HG03439 (cell line): ENCODE measurements at regions not wholly inside any gene's neighbourhood (a gene's known extent, or its start where the extent isn't known, plus 50 kb on each side); places are given as distances from the start of the nearest gene placed in this dataset.

Source experiments
- ATAC-seq: cut with Tn5 transposase; IDR thresholded peaks from one replicate; pipeline ENCODE4 v1.9.1; 2021; ENCODE audit warnings: mild to moderate bottlenecking, moderate library complexity; ENCODE audit not compliant: unreplicated experiment

- no peak for ATAC-seq
Observed at GRCh38 chr2:221637851-221638250, 65.7 kb upstream of the EPHA4 start.

- ATAC-seq: no peak
Observed at GRCh38 chr2:221635949-221636348, 63.8 kb upstream of the EPHA4 start.

GRCh38 chr2:221629468-221629867 is 57.4 kb upstream of the EPHA4 start:
- ATAC-seq: no peak

- no peak for ATAC-seq
Observed at GRCh38 chr2:221624475-221624874, 52.4 kb upstream of the EPHA4 start.
